NT2/D1 (cell line): ENCODE measurements at regions not wholly inside any gene's neighbourhood (a gene's known extent, or its start where the extent isn't known, plus 50 kb on each side); places are given as distances from the start of the nearest gene placed in this dataset.

Experiments used
- SUZ12 ChIP-seq: IDR thresholded peaks from 2 replicates; pipeline ENCODE4 v1.6.1; 2011; ENCODE audit not compliant: insufficient read length, insufficient read depth; ENCODE audit errors: extremely low read depth
- YY1 ChIP-seq: IDR thresholded peaks from 2 replicates; pipeline ENCODE4 v1.6.1; 2011; ENCODE audit not compliant: insufficient read length, insufficient read depth
- ZNF274 ChIP-seq: IDR thresholded peaks from 2 replicates; pipeline ENCODE4 v1.6.1; 2011; ENCODE audit warnings: mild to moderate bottlenecking, low read depth, low read length

DNA sequence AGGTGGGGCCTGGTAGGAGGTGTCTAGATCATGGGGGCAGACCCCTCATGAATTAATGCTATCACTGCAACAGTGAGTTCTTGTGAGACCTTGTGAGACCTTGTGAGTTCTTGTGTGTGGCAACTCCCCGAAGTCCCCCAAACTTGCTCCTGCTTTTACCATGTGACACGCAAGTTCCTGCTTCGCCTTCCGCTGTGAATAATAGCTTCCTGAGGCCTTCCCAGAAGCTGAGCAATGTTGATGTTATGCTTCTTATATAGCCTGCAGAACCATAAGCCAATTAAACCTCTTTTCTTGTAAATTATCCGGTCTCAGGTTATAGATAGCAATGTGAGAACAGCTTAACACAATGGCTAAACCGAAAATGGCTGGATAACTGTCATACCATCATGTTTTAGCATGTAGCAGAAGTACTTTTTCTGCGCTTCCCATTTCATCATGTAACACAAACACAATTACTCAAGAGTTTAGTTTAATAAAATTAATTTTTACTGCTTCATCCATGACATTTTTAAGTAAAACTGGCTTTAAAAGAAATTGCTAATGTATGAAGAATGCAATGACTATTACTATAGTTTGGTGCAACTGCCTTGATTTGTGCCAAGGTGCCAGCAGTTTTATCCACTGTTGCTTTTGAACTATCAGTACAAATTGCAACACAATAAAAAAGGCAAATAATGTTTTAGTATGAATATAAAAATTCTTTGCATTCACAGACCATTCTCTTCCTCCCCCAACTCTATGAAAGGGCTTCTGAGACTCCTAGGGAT lies 87.7 kb upstream of the TMEM168 start:
- TF ChIP-seq YY1 (no peak), SUZ12 (no peak), ZNF274 (no peak)
